DMS53 (cell line): ENCODE measurements at regions not wholly inside any gene's neighbourhood (a gene's known extent, or its start where the extent isn't known, plus 50 kb on each side); places are given as distances from the start of the nearest gene placed in this dataset.
A peak's percentile ranks its signal among the peaks of the same experiment; 100 is the strongest.

Experiments
- DNase-seq: peaks from one replicate; lab custom pipeline; 2025; lab: John Stamatoyannopoulos, UW

GRCh38 chr6:134739299-134740026, 210.4 kb downstream of the ALDH8A1 start:
- DNase-seq: no peak

- no peak for DNase-seq
Measured at GRCh38 chr6:134738211-134738885, 211.6 kb downstream of the ALDH8A1 start.

GRCh38 chr6:134735461-134735860, 214.4 kb downstream of the ALDH8A1 start:
- DNase-seq: no peak

GRCh38 chr6:134734312-134734869, 215.5 kb downstream of the ALDH8A1 start:
- no peak for DNase-seq

GRCh38 chr6:134733801-134734200, 216.1 kb downstream of the ALDH8A1 start:
- DNase-seq: no peak

- no peak for DNase-seq
Measured at GRCh38 chr6:134732763-134733162, 217.1 kb downstream of the ALDH8A1 start.

GRCh38 chr6:134731615-134732014, 218.3 kb downstream of the ALDH8A1 start:
- DNase-seq: no peak

- no peak for DNase-seq
Measured at GRCh38 chr6:134730013-134730412, 219.9 kb downstream of the ALDH8A1 start.

- no peak for DNase-seq
Measured at GRCh38 chr6:134729561-134729960, 220.3 kb downstream of the ALDH8A1 start.

GRCh38 chr6:134727081-134727480, 222.8 kb downstream of the ALDH8A1 start:
- no peak for DNase-seq

GRCh38 chr6:134725590-134725989, 224.3 kb downstream of the ALDH8A1 start:
- no peak for DNase-seq

- DNase-seq: peak; percentile 8
Measured at GRCh38 chr6:134724771-134725340, 225.0 kb downstream of the ALDH8A1 start.

- DNase-seq: no peak
Measured at GRCh38 chr6:134723081-134723871, 226.6 kb downstream of the ALDH8A1 start.

- DNase-seq: no peak
Measured at GRCh38 chr6:134722200-134722870, 227.6 kb downstream of the ALDH8A1 start.

- no peak for DNase-seq
Measured at GRCh38 chr6:134721060-134721405, 228.9 kb downstream of the ALDH8A1 start.

GRCh38 chr6:134720353-134721059, 229.4 kb downstream of the ALDH8A1 start:
- no peak for DNase-seq

- DNase-seq: no peak
Measured at GRCh38 chr6:134719911-134720310, 230.0 kb downstream of the ALDH8A1 start.

GRCh38 chr6:134719286-134719685, 230.6 kb downstream of the ALDH8A1 start:
- no peak for DNase-seq

- DNase-seq: peak; percentile 60
Measured at GRCh38 chr6:134714679-134715078, 235.2 kb downstream of the ALDH8A1 start.

- DNase-seq: peak; percentile 28
Measured at GRCh38 chr6:134714113-134714512, 235.8 kb downstream of the ALDH8A1 start.

GRCh38 chr6:134712311-134712710, 237.6 kb downstream of the ALDH8A1 start:
- DNase-seq: no peak
